OCI-LY1 (cell line): ENCODE measurements at regions not wholly inside any gene's neighbourhood (a gene's known extent, or its start where the extent isn't known, plus 50 kb on each side); places are given as distances from the start of the nearest gene placed in this dataset.

Experiments
- H2AFZ ChIP-seq: fragments of 200-600 bp; sonication (generic), shearing (Covaris generic); 2 replicates; pipeline ENCODE4 v1.6.0; 2014; ENCODE audit warnings: antibody characterized with exemption, mild to moderate bottlenecking, low read length
- H3F3A ChIP-seq: fragments of 200-600 bp; sonication (generic), shearing (Covaris generic); 2 replicates; pipeline ENCODE4 v1.6.0; 2014; ENCODE audit warnings: mild to moderate bottlenecking, antibody characterized with exemption, low read length, moderate library complexity; ENCODE audit not compliant: insufficient read depth
- H3K27ac ChIP-seq: fragments of 200-600 bp; sonication (generic); 2 replicates; pipeline ENCODE4 v1.5.1; 2014; ENCODE audit warnings: low read length, mixed run types, mild to moderate bottlenecking, low read depth; ENCODE audit not compliant: poor library complexity, severe bottlenecking
- H3K27me3 ChIP-seq: fragments of 200-600 bp; sonication (generic); 2 replicates; pipeline ENCODE4 v1.6.0; 2014; ENCODE audit warnings: antibody characterized with exemption, mild to moderate bottlenecking, low read length, moderate library complexity; ENCODE audit not compliant: insufficient read depth
- H3K36me3 ChIP-seq: fragments of 200-600 bp; sonication (generic); 2 replicates; pipeline ENCODE4 v1.6.1; 2014; ENCODE audit warnings: mild to moderate bottlenecking, antibody characterized with exemption, low read length, moderate library complexity, mixed read lengths; ENCODE audit not compliant: insufficient read depth
- H3K4me1 ChIP-seq: fragments of 200-600 bp; sonication (generic); 2 replicates; pipeline ENCODE4 v1.5.1; 2014; ENCODE audit warnings: mild to moderate bottlenecking, low read length, moderate library complexity; ENCODE audit not compliant: insufficient read depth, severe bottlenecking
- H3K4me2 ChIP-seq: fragments of 200-600 bp; sonication (generic), shearing (Covaris generic); 2 replicates; pipeline ENCODE4 v1.6.1; 2014; ENCODE audit warnings: low read length
- H3K4me3 ChIP-seq: fragments of 200-600 bp; sonication (generic); 2 replicates; pipeline ENCODE4 v1.5.1; 2014; ENCODE audit warnings: low read length, low read depth, mild to moderate bottlenecking, mixed read lengths; ENCODE audit not compliant: poor library complexity, severe bottlenecking
- H3K79me2 ChIP-seq: fragments of 200-600 bp; shearing (Covaris generic); 2 replicates; pipeline ENCODE4 v1.6.1; 2016; ENCODE audit warnings: mixed run types, low read length, mixed read lengths; ENCODE audit not compliant: insufficient read depth
- H3K9ac ChIP-seq: fragments of 200-600 bp; sonication (generic), shearing (Covaris generic); 2 replicates; pipeline ENCODE4 v1.6.1; 2014; ENCODE audit warnings: mild to moderate bottlenecking, low read length, mixed read lengths
- H3K9me2 ChIP-seq: fragments of 200-600 bp; sonication (generic), shearing (Covaris generic); 2 replicates; pipeline ENCODE4 v1.6.1; 2014; ENCODE audit warnings: low read depth, mild to moderate bottlenecking, low read length, mixed read lengths
- H3K9me3 ChIP-seq: fragments of 200-600 bp; shearing (Covaris generic); 2 replicates; pipeline ENCODE4 v1.6.1; 2014; ENCODE audit warnings: low read length, mixed read lengths
- H4K20me1 ChIP-seq: fragments of 200-600 bp; sonication (generic), shearing (Covaris generic); 2 replicates; pipeline ENCODE4 v1.6.0; 2016; ENCODE audit warnings: mild to moderate bottlenecking, low read length; ENCODE audit not compliant: insufficient read depth
- EZH2 ChIP-seq: fragments of 200-600 bp; sonication (generic), shearing (Covaris generic); IDR thresholded peaks from 2 replicates; pipeline ENCODE4 v1.8.0; 2017; ENCODE audit warnings: borderline replicate concordance, mixed run types, mild to moderate bottlenecking, antibody characterized with exemption, low read length, moderate library complexity, mixed read lengths
- TF ChIP-seq, protein P1 (sequence below): fragments of 200-600 bp; sonication (generic), shearing (Covaris generic); IDR thresholded peaks from 2 replicates; pipeline ENCODE4 v1.5.1; 2017; ENCODE audit warnings: mild to moderate bottlenecking, antibody characterized with exemption, low read length, moderate library complexity, mixed read lengths

DNA sequence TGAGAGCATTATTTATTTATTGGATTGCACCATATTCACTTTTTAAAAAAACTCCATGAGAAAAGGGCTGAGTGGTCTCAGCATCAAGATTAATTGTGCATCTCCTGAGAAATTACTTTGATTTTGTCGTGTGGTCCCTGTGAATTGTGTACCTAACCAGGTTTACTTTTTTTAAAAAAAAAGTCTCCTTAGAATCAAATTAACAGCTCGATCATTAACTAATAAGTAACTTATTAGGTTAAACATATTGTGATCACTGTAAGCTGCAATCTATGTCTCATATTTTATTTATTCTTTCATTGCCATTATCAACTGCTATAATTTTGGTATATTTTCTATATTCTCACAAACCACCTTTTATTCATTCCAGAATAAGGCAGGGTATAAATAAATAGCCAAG, 318.2 kb downstream of the ADCYAP1 start:
- no peaks in the 10 kb centered on the region for H3K9me3 ChIP-seq
- H3K36me3 ChIP-seq: no peaks in the 10 kb centered on the region
- H2AFZ ChIP-seq: no peak overlapping the region
- TF ChIP-seq EZH2: no peak
- TF ChIP-seq, protein P1, sequence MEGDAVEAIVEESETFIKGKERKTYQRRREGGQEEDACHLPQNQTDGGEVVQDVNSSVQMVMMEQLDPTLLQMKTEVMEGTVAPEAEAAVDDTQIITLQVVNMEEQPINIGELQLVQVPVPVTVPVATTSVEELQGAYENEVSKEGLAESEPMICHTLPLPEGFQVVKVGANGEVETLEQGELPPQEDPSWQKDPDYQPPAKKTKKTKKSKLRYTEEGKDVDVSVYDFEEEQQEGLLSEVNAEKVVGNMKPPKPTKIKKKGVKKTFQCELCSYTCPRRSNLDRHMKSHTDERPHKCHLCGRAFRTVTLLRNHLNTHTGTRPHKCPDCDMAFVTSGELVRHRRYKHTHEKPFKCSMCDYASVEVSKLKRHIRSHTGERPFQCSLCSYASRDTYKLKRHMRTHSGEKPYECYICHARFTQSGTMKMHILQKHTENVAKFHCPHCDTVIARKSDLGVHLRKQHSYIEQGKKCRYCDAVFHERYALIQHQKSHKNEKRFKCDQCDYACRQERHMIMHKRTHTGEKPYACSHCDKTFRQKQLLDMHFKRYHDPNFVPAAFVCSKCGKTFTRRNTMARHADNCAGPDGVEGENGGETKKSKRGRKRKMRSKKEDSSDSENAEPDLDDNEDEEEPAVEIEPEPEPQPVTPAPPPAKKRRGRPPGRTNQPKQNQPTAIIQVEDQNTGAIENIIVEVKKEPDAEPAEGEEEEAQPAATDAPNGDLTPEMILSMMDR: no peak
- no peak overlapping the region for H3K27ac ChIP-seq
- H3K9me2 ChIP-seq: no peaks in the 10 kb centered on the region
- H4K20me1 ChIP-seq: no peaks in the 10 kb centered on the region
- H3K4me3 ChIP-seq: no peak overlapping the region
- H3K79me2 ChIP-seq: no peaks in the 10 kb centered on the region
- H3K27me3 ChIP-seq: no peaks in the 10 kb centered on the region
- no peaks in the 10 kb centered on the region for H3K4me1 ChIP-seq
- H3K9ac ChIP-seq: no peak overlapping the region
- H3K4me2 ChIP-seq: no peak overlapping the region
- no peaks in the 10 kb centered on the region for H3F3A ChIP-seq

DNA sequence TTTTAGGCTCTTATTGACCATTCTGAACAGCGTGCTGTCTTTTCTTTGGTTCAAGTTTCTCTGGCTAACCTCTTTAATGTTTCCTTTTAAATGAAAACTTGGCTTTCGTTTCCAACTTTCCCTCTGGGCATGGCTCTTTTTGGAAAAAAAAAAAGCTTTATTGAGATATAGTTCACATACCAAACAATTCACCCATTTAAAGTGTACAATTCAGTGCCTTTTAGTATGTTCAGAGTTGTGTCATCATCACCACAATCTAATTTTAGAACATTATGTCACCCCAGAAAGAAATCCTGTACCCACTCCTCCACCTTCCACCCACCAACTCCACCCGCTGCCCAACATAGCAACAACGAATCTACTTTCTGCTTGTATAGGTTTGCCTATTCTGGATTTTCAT, 322.4 kb downstream of the ADCYAP1 start:
- Histone ChIP-seq H3K4me2 (no peak overlapping the region), H3K9ac (no peak overlapping the region), H3F3A (no peaks in the 10 kb centered on the region), H4K20me1 (no peaks in the 10 kb centered on the region), H3K4me3 (no peak overlapping the region), H3K4me1 (no peaks in the 10 kb centered on the region), H3K27me3 (no peaks in the 10 kb centered on the region), H3K9me2 (no peaks in the 10 kb centered on the region), H3K79me2 (no peaks in the 10 kb centered on the region), H2AFZ (no peak overlapping the region), H3K36me3 (no peaks in the 10 kb centered on the region), H3K9me3 (no peaks in the 10 kb centered on the region), H3K27ac (no peak overlapping the region)
- TF ChIP-seq, protein P1: no peak
- no peak for TF ChIP-seq EZH2

DNA sequence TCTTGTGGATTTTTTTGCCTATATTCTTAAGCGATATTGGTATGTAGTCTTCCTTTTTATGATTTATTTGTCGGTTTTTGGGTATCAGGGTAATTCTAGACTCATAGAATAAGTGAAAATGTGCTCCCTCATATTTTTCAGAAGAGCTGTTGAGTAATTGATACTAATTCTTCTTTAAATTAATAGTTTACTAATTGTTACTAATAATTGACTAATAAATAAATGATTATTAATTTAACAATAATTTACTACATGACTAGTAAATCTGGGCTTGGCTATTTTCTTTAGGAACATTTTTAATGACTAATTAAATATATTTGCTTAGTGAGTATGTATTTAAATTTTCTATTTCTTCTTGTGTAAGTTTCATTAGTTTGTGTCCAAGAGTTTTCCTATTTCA, 325.0 kb downstream of the ADCYAP1 start:
- Histone ChIP-seq H4K20me1 (no peaks in the 10 kb centered on the region), H3K4me2 (no peak overlapping the region), H2AFZ (no peak overlapping the region), H3K36me3 (no peaks in the 10 kb centered on the region), H3K27ac (no peak overlapping the region), H3K4me1 (no peaks in the 10 kb centered on the region), H3K9ac (no peak overlapping the region), H3K79me2 (no peaks in the 10 kb centered on the region), H3F3A (no peaks in the 10 kb centered on the region), H3K4me3 (no peak overlapping the region), H3K9me3 (no peaks in the 10 kb centered on the region), H3K9me2 (no peaks in the 10 kb centered on the region), H3K27me3 (no peaks in the 10 kb centered on the region)
- no peak for TF ChIP-seq EZH2
- TF ChIP-seq, protein P1: no peak
